IMR-90 (cell line): ENCODE measurements at regions not wholly inside any gene's neighbourhood (a gene's known extent, or its start where the extent isn't known, plus 50 kb on each side); places are given as distances from the start of the nearest gene placed in this dataset.

Experiments
- ATAC-seq: fragments of 200-7000 bp; cut with Tn5 transposase; 2 replicates; pipeline ENCODE4 v1.9.1; 2020; ENCODE audit warnings: low read depth, mild to moderate bottlenecking, moderate library complexity
- BruUV-seq: library from RNA; stranded (reverse); fragments of 400-500 nt; replicated peaks from 2 replicates; lab custom pipeline; 2021; lab: Mats Ljungman, UMichigan
- CTCF ChIA-PET: fragments of 300-600 bp; formaldehyde crosslinking; extraction: SDS; loops from one replicate; lab custom pipeline; 2021; ENCODE audit warnings: antibody characterized with exemption; lab: Yijun Ruan, JAX
- POLR2A ChIA-PET: fragments of 300-600 bp; sonication (Branson Sonifier 250); formaldehyde crosslinking; loops from one replicate; lab custom pipeline; 2022; ENCODE audit warnings: antibody characterized with exemption; ENCODE audit not compliant: unreplicated experiment; lab: Charles Lee
- DNase-seq: peaks from one replicate; pipeline ENCODE4 v3.0.0; 2013
- H2AFZ ChIP-seq: replicated peaks from 2 replicates; pipeline ENCODE3; 2013; ENCODE audit warnings: low read length, mild to moderate bottlenecking; ENCODE audit not compliant: poor library complexity
- H2AK5ac ChIP-seq: 2 replicates; pipeline ENCODE4 v1.6.1; 2013; ENCODE audit warnings: low read depth, low read length, inconsistent platforms
- H2AK9ac ChIP-seq: replicated peaks from 2 replicates; pipeline ENCODE3; 2013; ENCODE audit warnings: mild to moderate bottlenecking, low read depth, low read length, moderate library complexity; ENCODE audit not compliant: poor library complexity
- H2BK120ac ChIP-seq: 2 replicates; pipeline ENCODE4 v1.6.1; 2013; ENCODE audit warnings: low read depth, low read length, inconsistent platforms
- H2BK15ac ChIP-seq: 3 replicates; pipeline ENCODE4 v1.6.1; 2013; ENCODE audit warnings: low read depth, low read length, inconsistent platforms
- H2BK20ac ChIP-seq: 2 replicates; pipeline ENCODE4 v1.6.1; 2013; ENCODE audit warnings: low read depth, mild to moderate bottlenecking, inconsistent platforms, low read length, moderate library complexity
- H2BK5ac ChIP-seq: 2 replicates; pipeline ENCODE4 v1.6.1; 2013; ENCODE audit warnings: mild to moderate bottlenecking, low read depth, low read length, inconsistent platforms; ENCODE audit not compliant: poor library complexity, severe bottlenecking
- H3K14ac ChIP-seq: replicated peaks from 2 replicates; pipeline ENCODE4 v1.6.1; 2013; ENCODE audit warnings: low read depth, low read length, inconsistent platforms
- H3K18ac ChIP-seq: 2 replicates; pipeline ENCODE4 v1.6.1; 2013; ENCODE audit warnings: low read depth, low read length, control low read depth
- H3K23ac ChIP-seq: 2 replicates; pipeline ENCODE4 v1.6.1; 2013; ENCODE audit warnings: low read depth, low read length, inconsistent platforms
- H3K27ac ChIP-seq: 2 replicates; pipeline ENCODE4 v1.5.1; 2013; ENCODE audit warnings: mild to moderate bottlenecking, control low read depth, low read length; ENCODE audit not compliant: insufficient read depth
- H3K27me3 ChIP-seq: 2 replicates; pipeline ENCODE4 v1.6.1; 2013; ENCODE audit warnings: low read length; ENCODE audit not compliant: control insufficient read depth, insufficient read depth
- H3K36me3 ChIP-seq: 2 replicates; pipeline ENCODE4 v1.6.1; 2013; ENCODE audit warnings: low read length, mixed read lengths; ENCODE audit not compliant: control insufficient read depth, insufficient read depth
- H3K4ac ChIP-seq: 2 replicates; pipeline ENCODE4 v1.6.1; 2013; ENCODE audit warnings: low read depth, low read length, inconsistent platforms
- H3K4me1 ChIP-seq: 2 replicates; pipeline ENCODE4 v1.6.1; 2013; ENCODE audit warnings: low read length, mixed read lengths; ENCODE audit not compliant: control insufficient read depth, insufficient read depth
- H3K4me2 ChIP-seq: 2 replicates; pipeline ENCODE4 v1.6.1; 2013; ENCODE audit warnings: low read depth, mild to moderate bottlenecking, control low read depth, low read length, moderate library complexity
- H3K4me3 ChIP-seq: 2 replicates; pipeline ENCODE4 v1.5.1; 2013; ENCODE audit warnings: low read depth, mild to moderate bottlenecking, control low read depth, low read length, moderate library complexity; ENCODE audit not compliant: insufficient read depth
- H3K56ac ChIP-seq: 2 replicates; pipeline ENCODE4 v1.6.1; 2013; ENCODE audit warnings: low read length, inconsistent platforms; ENCODE audit not compliant: insufficient read depth; ENCODE audit errors: extremely low read depth
- H3K79me1 ChIP-seq, 2 experiments: 2 replicates each; pipeline ENCODE4 v1.6.1; 2013; ENCODE audit warnings: low read length in 2 of 2, inconsistent platforms in 1 of 2, low read depth in 1 of 2
- H3K9ac ChIP-seq: 2 replicates; pipeline ENCODE4 v1.6.1; 2013; ENCODE audit warnings: low read depth, low read length, control low read depth
- H3K9me1 ChIP-seq: 2 replicates; pipeline ENCODE4 v1.6.1; 2013; ENCODE audit warnings: low read length, inconsistent platforms; ENCODE audit not compliant: insufficient read depth
- H3K9me3 ChIP-seq: 2 replicates; pipeline ENCODE4 v1.6.1; 2013; ENCODE audit warnings: low read length; ENCODE audit not compliant: control insufficient read depth, insufficient read depth
- H4K20me1 ChIP-seq: 2 replicates; pipeline ENCODE4 v1.6.1; 2013; ENCODE audit warnings: low read length, inconsistent platforms; ENCODE audit not compliant: insufficient read depth
- H4K5ac ChIP-seq: 2 replicates; pipeline ENCODE4 v1.6.1; 2013; ENCODE audit warnings: mild to moderate bottlenecking, low read depth, low read length, control low read depth
- H4K8ac ChIP-seq, 2 experiments: 2 replicates each; pipeline ENCODE4 v1.6.1; 2013; ENCODE audit warnings: low read depth in 2 of 2, low read length in 2 of 2, control low read depth in 1 of 2, inconsistent platforms in 1 of 2
- H4K91ac ChIP-seq: 2 replicates; pipeline ENCODE4 v1.6.1; 2013; ENCODE audit warnings: low read depth, low read length, inconsistent platforms; ENCODE audit not compliant: insufficient read depth
- BHLHE40 ChIP-seq: fragments of 150-350 bp; IDR thresholded peaks from 2 replicates; pipeline ENCODE4 v1.6.1; 2016; ENCODE audit warnings: mild to moderate bottlenecking, low read depth, low read length
- CEBPB ChIP-seq: IDR thresholded peaks from 2 replicates; pipeline ENCODE4 v1.6.1; 2012; ENCODE audit warnings: low read depth, low read length, improper control_type of control experiment
- CHD1 ChIP-seq: IDR thresholded peaks from 2 replicates; pipeline ENCODE4 v1.6.1; 2012; ENCODE audit warnings: low read depth, low read length, improper control_type of control experiment
- CTCF ChIP-seq: conservative IDR thresholded peaks from 2 replicates; pipeline ENCODE4 v1.5.1; 2012; ENCODE audit warnings: mild to moderate bottlenecking, low read depth, low read length, improper control_type of control experiment
- ELK1 ChIP-seq: fragments of 150-350 bp; IDR thresholded peaks from 2 replicates; pipeline ENCODE4 v1.6.1; 2016; ENCODE audit warnings: low read depth, mild to moderate bottlenecking, low read length, moderate library complexity, borderline replicate concordance
- FOS ChIP-seq: fragments of 150-350 bp; IDR thresholded peaks from 2 replicates; pipeline ENCODE4 v1.6.1; 2016; ENCODE audit warnings: low read depth, low read length
- MAFK ChIP-seq: IDR thresholded peaks from 2 replicates; pipeline ENCODE4 v1.6.1; 2012; ENCODE audit warnings: low read depth, low read length, improper control_type of control experiment
- MAZ ChIP-seq: IDR thresholded peaks from 2 replicates; pipeline ENCODE4 v1.6.1; 2012; ENCODE audit warnings: low read depth, mild to moderate bottlenecking, low read length, improper control_type of control experiment, moderate library complexity, borderline replicate concordance
- MXI1 ChIP-seq: IDR thresholded peaks from 2 replicates; pipeline ENCODE4 v1.6.1; 2012; ENCODE audit warnings: low read depth, mild to moderate bottlenecking, low read length, moderate library complexity, borderline replicate concordance
- NFE2L2 ChIP-seq: fragments of 150-350 bp; IDR thresholded peaks from 2 replicates; pipeline ENCODE4 v1.6.1; 2016; ENCODE audit warnings: low read depth, mild to moderate bottlenecking, low read length
- POLR2A ChIP-seq: IDR thresholded peaks from 2 replicates; pipeline ENCODE4 v1.6.1; 2012; ENCODE audit warnings: mild to moderate bottlenecking, low read depth, low read length
- RAD21 ChIP-seq: IDR thresholded peaks from 2 replicates; pipeline ENCODE4 v1.6.1; 2012; ENCODE audit warnings: low read length, improper control_type of control experiment
- RCOR1 ChIP-seq: IDR thresholded peaks from 2 replicates; pipeline ENCODE4 v1.6.1; 2012; ENCODE audit warnings: mild to moderate bottlenecking, low read length, improper control_type of control experiment; ENCODE audit not compliant: insufficient replicate concordance
- RFX5 ChIP-seq: IDR thresholded peaks from 2 replicates; pipeline ENCODE4 v1.8.0; 2012; ENCODE audit warnings: low read depth, mild to moderate bottlenecking, low read length, moderate library complexity
- SMC3 ChIP-seq: fragments of 150-350 bp; IDR thresholded peaks from 2 replicates; pipeline ENCODE4 v1.6.1; 2016; ENCODE audit warnings: low read depth, mild to moderate bottlenecking, antibody characterized with exemption, low read length, moderate library complexity
- USF2 ChIP-seq: fragments of 150-350 bp; IDR thresholded peaks from 2 replicates; pipeline ENCODE4 v1.6.1; 2017; ENCODE audit warnings: mild to moderate bottlenecking, antibody characterized with exemption, low read length, low read depth
- WGBS, 2 experiments: methylation state at CpG; one replicate each; pipeline versions ENCODE4 v1.1.5 to v1.1.7; 2013; ENCODE audit warnings: missing lambda C conversion rate in 2 of 2; ENCODE audit not compliant: insufficient read length in 1 of 2; ENCODE audit errors: extremely low coverage in 2 of 2; 5-methylcytosine and 5-hydroxymethylcytosine counted together
- dilution Hi-C: fragments of 300-500 bp; cut with HindIII; formaldehyde crosslinking; loops from one replicate; pipeline ENCODE4 v1.14.3; 2018; ENCODE audit warnings: low sequenced_read_pairs; ENCODE audit not compliant: unreplicated experiment
- in situ Hi-C: fragments of 300-500 bp; cut with MboI; formaldehyde crosslinking; loops from 3 replicates; pipeline ENCODE4 v1.14.3; 2019; ENCODE audit warnings: low sequenced_read_pairs, inconsistent platforms, mixed read lengths
- intact Hi-C: fragments of 100-400 bp; cut with micrococcal nuclease; formaldehyde crosslinking; loops from 2 replicates; pipeline ENCODE4 v1.10.0; 2022

- dilution Hi-C loops = no loop called here
Observed at GRCh38 chr18:30132959-30133358, 909.6 kb downstream of the DSC3 start.

More at GRCh38 chr18:30132959-30133358, 909.6 kb downstream of the DSC3 start:
- H2AFZ ChIP-seq = no peak overlapping the region
- H3K27ac ChIP-seq = no peak overlapping the region
- no peak overlapping the region for H2AK5ac ChIP-seq
- no peaks in the 10 kb centered on the region for H4K20me1 ChIP-seq
- no CpG with 5 or more reads among the region's 1 CpG for WGBS, 2 experiments
- H3K36me3 ChIP-seq = no peaks in the 10 kb centered on the region
- intact Hi-C loops (no loop called here), in situ Hi-C loops (no loop called here)
- H2BK20ac ChIP-seq = no peak overlapping the region
- H3K4ac ChIP-seq = no peak overlapping the region
- DNase-seq (no peak), ATAC-seq (no peak)
- H3K9ac ChIP-seq = no peak overlapping the region
- POLR2A ChIA-PET = no interaction called here
- no peak overlapping the region for H3K23ac ChIP-seq
- H3K56ac ChIP-seq = no peak overlapping the region
- H3K4me3 ChIP-seq = no peak overlapping the region
- no peaks in the 10 kb centered on the region for H3K4me1 ChIP-seq
- no peak overlapping the region for H3K4me2 ChIP-seq
- no peak overlapping the region for H4K5ac ChIP-seq
- H4K8ac ChIP-seq = no peak overlapping the region
- no peak overlapping the region for H2BK15ac ChIP-seq
- no peaks in the 10 kb centered on the region for H3K79me1 ChIP-seq
- peaks cover 5% of the 10 kb centered on the region; the same call in 1 of the 2 replicates for H3K9me3 ChIP-seq
- no peak for TF ChIP-seq MXI1
- TF ChIP-seq CTCF = no peak
- no peak for TF ChIP-seq BHLHE40
- no peak for TF ChIP-seq RAD21
- no peak for TF ChIP-seq POLR2A
- no peak for TF ChIP-seq USF2
- no peak for TF ChIP-seq ELK1
- no peak for TF ChIP-seq FOS
- TF ChIP-seq SMC3 = no peak
- TF ChIP-seq MAFK = no peak
- TF ChIP-seq MAZ = no peak
- TF ChIP-seq RFX5 = no peak
- no peak for TF ChIP-seq CEBPB
- no peak for TF ChIP-seq RCOR1
- no peak for TF ChIP-seq CHD1
- TF ChIP-seq NFE2L2 = no peak
- no peak overlapping the region for H2BK5ac ChIP-seq
- no peak overlapping the region for H3K14ac ChIP-seq
- H2BK120ac ChIP-seq = no peak overlapping the region
- CTCF ChIA-PET = no interaction called here
- no peak overlapping the region for H4K91ac ChIP-seq
- no peaks in the 10 kb centered on the region for H3K9me1 ChIP-seq
- no peak overlapping the region for H3K18ac ChIP-seq
- H2AK9ac ChIP-seq = no peak overlapping the region
- no TSS peak for BruUV-seq
- no peaks in the 10 kb centered on the region for H3K27me3 ChIP-seq
